ENCODE measurements at regions not wholly inside any gene's neighbourhood (a gene's known extent, or its start where the extent isn't known, plus 50 kb on each side); places are given as distances from the start of the nearest gene placed in this dataset.
"Not testable (repeated sequence)": the region's sequence is repeated elsewhere in the genome, so short reads cannot be mapped to it uniquely, and the experiment has no call there.

- no peak for DNase-seq
These were observed 214.6 kb upstream of the FAM241A start for GRCh38 chr4:111930659-111931058.

GRCh38 chr4:111933703-111934102 is 211.6 kb upstream of the FAM241A start:
- no peak for DNase-seq

- no peak for DNase-seq
These were observed 210.9 kb upstream of the FAM241A start for GRCh38 chr4:111934314-111934713.

GRCh38 chr4:111937368-111937767 is 207.9 kb upstream of the FAM241A start:
- DNase-seq, result no peak

- no peak for DNase-seq
These were observed 203.3 kb upstream of the FAM241A start for GRCh38 chr4:111941957-111942356.

GRCh38 chr4:111943796-111944203 is 201.5 kb upstream of the FAM241A start:
- DNase-seq, result no peak

- DNase-seq, result no peak
These were observed 200.2 kb upstream of the FAM241A start for GRCh38 chr4:111945014-111945413.

GRCh38 chr4:111946800-111947199 is 198.5 kb upstream of the FAM241A start:
- DNase-seq, result no peak

- DNase-seq, result no peak
These were observed 192.6 kb upstream of the FAM241A start for GRCh38 chr4:111952688-111953087.

- no peak for DNase-seq
These were observed 190.7 kb upstream of the FAM241A start for GRCh38 chr4:111954550-111954949.

GRCh38 chr4:111955001-111955400 is 190.3 kb upstream of the FAM241A start:
- DNase-seq, result no peak

- DNase-seq, result no peak
These were observed 188.1 kb upstream of the FAM241A start for GRCh38 chr4:111957116-111957515.

- DNase-seq, result no peak
These were observed 187.3 kb upstream of the FAM241A start for GRCh38 chr4:111957997-111958396.

- DNase-seq, result no peak
These were observed 186.0 kb upstream of the FAM241A start for GRCh38 chr4:111959222-111959621.

- no peak for DNase-seq
These were observed 185.0 kb upstream of the FAM241A start for GRCh38 chr4:111960241-111960667.

- not testable (repeated sequence) for DNase-seq
These were observed 184.2 kb upstream of the FAM241A start for GRCh38 chr4:111961026-111961425.

GRCh38 chr4:111961809-111962208 is 183.4 kb upstream of the FAM241A start:
- DNase-seq, result no peak

- no peak for DNase-seq
These were observed 182.0 kb upstream of the FAM241A start for GRCh38 chr4:111963158-111963700.

- DNase-seq, result no peak
These were observed 167.8 kb upstream of the FAM241A start for GRCh38 chr4:111977419-111977965.

- no peak for DNase-seq
These were observed 165.3 kb upstream of the FAM241A start for GRCh38 chr4:111979921-111980320.

GRCh38 chr4:111982089-111982488 is 163.2 kb upstream of the FAM241A start:
- no peak for DNase-seq

- DNase-seq, result no peak
These were observed 161.0 kb upstream of the FAM241A start for GRCh38 chr4:111984169-111984819.

GRCh38 chr4:111985426-111985825 is 159.8 kb upstream of the FAM241A start:
- DNase-seq, result no peak

- DNase-seq, result no peak
These were observed 159.2 kb upstream of the FAM241A start for GRCh38 chr4:111986095-111986494.

- DNase-seq, result no peak
These were observed 156.7 kb upstream of the FAM241A start for GRCh38 chr4:111988514-111988913.

Measured in CD4-positive, alpha-beta T cell treated with Interleukin-1 beta for 1 hour (primary cell).